ENCODE measurements at regions not wholly inside any gene's neighbourhood (a gene's known extent, or its start where the extent isn't known, plus 50 kb on each side); places are given as distances from the start of the nearest gene placed in this dataset.

DNA sequence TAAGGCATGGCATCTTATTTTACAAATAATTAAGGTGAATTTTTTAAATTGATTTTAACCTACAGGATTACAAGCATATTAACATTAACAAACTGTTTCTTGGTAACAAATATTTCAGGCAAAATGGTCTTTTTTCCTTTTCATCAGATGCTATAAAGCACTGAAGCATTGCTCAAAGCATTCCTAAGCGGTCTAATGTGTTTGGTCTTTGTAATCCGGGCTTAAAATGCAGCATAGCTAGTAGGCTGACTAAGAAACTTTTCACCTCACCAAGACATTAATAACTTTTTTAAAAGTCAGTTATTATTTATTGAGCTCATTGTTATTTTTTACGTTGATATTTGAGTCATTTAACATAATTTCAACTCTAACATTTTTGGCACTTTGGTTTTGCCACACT lies 538.8 kb upstream of the SLC39A10 start:
- TF ChIP-seq CTCF (CRISPR knock-in tag; IDR thresholded peaks at IDR 0.05), result no peak
- no peak for TF ChIP-seq ZNF260 (CRISPR knock-in tag; IDR thresholded peaks at IDR 0.05; ENCODE audit: borderline replicate concordance, low read depth)
- TF ChIP-seq, protein P1, sequence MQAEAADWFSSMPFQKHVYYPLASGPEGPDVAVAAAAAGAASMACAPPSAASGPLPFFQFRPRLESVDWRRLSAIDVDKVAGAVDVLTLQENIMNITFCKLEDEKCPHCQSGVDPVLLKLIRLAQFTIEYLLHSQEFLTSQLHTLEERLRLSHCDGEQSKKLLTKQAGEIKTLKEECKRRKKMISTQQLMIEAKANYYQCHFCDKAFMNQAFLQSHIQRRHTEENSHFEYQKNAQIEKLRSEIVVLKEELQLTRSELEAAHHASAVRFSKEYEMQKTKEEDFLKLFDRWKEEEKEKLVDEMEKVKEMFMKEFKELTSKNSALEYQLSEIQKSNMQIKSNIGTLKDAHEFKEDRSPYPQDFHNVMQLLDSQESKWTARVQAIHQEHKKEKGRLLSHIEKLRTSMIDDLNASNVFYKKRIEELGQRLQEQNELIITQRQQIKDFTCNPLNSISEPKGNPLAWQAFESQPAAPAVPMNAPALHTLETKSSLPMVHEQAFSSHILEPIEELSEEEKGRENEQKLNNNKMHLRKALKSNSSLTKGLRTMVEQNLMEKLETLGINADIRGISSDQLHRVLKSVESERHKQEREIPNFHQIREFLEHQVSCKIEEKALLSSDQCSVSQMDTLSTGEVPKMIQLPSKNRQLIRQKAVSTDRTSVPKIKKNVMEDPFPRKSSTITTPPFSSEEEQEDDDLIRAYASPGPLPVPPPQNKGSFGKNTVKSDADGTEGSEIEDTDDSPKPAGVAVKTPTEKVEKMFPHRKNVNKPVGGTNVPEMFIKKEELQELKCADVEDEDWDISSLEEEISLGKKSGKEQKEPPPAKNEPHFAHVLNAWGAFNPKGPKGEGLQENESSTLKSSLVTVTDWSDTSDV (CRISPR knock-in tag; IDR thresholded peaks at IDR 0.05), result no peak
- no peak for TF ChIP-seq NFRKB (IDR thresholded peaks at IDR 0.05)
- no peak for TF ChIP-seq LCORL (IDR thresholded peaks at IDR 0.05)
- no peak for TF ChIP-seq LCORL (CRISPR knock-in tag; IDR thresholded peaks at IDR 0.05)
- no peak for TF ChIP-seq WIZ (CRISPR knock-in tag; IDR thresholded peaks at IDR 0.05)
- TF ChIP-seq SIN3B (IDR thresholded peaks at IDR 0.05; ENCODE audit: low read length), result no peak
- no peak for TF ChIP-seq ATF3 (CRISPR knock-in tag; IDR thresholded peaks at IDR 0.05)
- TF ChIP-seq GABPA (IDR thresholded peaks at IDR 0.05; ENCODE audit: low read depth, low read length), result no peak
- no peak for TF ChIP-seq GABPA (CRISPR knock-in tag; IDR thresholded peaks at IDR 0.05; ENCODE audit: low read depth)
- TF ChIP-seq NR3C1 (CRISPR knock-in tag; IDR thresholded peaks at IDR 0.05), result no peak
- TF ChIP-seq, protein P2, sequence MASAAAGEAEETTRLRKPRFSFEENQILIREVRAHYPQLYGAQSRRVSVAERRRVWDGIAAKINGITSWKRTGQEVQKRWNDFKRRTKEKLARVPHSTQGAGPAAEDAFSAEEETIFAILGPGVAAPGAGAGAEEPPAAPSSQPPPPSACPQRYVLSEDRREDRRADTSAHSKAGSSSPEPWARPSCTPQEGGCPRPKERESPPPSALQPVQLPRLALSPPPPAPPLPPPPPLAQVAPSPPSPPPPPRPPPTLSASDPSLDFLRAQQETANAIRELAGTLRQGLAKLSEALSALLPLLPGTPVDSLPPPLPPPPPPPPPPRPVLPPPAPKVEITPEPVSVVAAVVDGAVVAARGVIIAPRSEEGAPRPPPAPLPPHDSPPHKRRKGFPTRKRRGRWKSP (CRISPR knock-in tag; IDR thresholded peaks at IDR 0.05), result no peak
- TF ChIP-seq EP300 (IDR thresholded peaks at IDR 0.05; ENCODE audit: low read depth in 2 of 2, low read length in 2 of 2), result no peak
- TF ChIP-seq EP300 (CRISPR knock-in tag; IDR thresholded peaks at IDR 0.05; ENCODE audit: borderline replicate concordance), result no peak
